ENCODE measurements at regions not wholly inside any gene's neighbourhood (a gene's known extent, or its start where the extent isn't known, plus 50 kb on each side); places are given as distances from the start of the nearest gene placed in this dataset.

DNA sequence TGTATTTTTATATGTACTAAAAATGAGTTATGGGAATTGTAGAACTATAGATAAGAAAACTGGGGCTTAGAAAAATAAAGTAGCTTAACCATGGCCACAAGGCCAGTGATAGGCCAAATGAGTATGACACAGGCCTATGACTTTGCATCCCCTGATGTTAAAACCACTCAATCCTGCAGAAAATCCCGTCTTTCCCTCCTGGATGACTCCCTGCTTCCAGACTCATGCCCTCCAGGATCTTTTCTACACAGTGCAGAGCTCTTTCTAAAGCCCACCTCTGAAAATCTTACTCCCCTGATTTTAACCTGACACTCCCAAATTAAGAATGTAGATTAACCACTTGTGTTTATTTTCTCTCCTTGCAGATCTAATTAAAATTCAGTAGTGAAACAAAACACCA lies 489.2 kb upstream of the LRRN3 start:
- Histone ChIP-seq H3K4me1 (replicated peaks) (no peaks in the 10 kb centered on the region), H3K9me3 (no peaks in the 10 kb centered on the region), H3K27ac (no peak overlapping the region), H3K4me3 (no peak overlapping the region), H3K36me3 (no peaks in the 10 kb centered on the region), H3K27me3 (replicated peaks; ENCODE audit: insufficient read depth) (no peaks in the 10 kb centered on the region)
- TF ChIP-seq POLR2A (IDR thresholded peaks at IDR 0.05), result no peak
- no peak for DNase-seq (ENCODE audit: low spot score)
- intact Hi-C loops (cut with DNase I), result no loop called here
- WGBS, result 89% methylated on average over 1 of the region's 1 CpG

DNA sequence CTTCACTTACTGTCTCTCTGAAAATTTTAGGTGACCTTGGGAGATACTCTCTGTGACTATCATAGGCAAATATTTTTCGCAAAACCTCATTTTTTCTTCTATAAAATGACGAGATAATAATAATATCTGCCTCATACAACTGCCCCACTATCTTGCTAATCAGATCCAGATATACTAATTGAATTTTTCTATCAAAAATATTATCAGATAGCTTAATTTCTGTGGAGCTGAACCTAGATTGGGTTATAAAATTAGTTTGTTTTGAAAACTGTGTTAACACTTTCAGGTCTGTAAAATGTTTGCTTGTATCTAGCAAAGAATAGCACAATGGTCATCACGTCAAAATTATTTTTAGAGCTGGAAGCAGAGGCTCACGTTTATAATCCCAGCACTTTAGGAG lies 486.7 kb upstream of the LRRN3 start:
- 95% methylated on average over 4 of the region's 4 CpGs for WGBS
- intact Hi-C loops (cut with DNase I), result no loop called here
- no peak overlapping the region for H3K4me3 ChIP-seq
- no peak overlapping the region for H3K27ac ChIP-seq
- H3K4me1 ChIP-seq (replicated peaks), result no peaks in the 10 kb centered on the region
- TF ChIP-seq POLR2A (IDR thresholded peaks at IDR 0.05) (no peak), POLR2AphosphoS5 (IDR thresholded peaks at IDR 0.05) (no peak)
- TF ChIP-seq, protein P1, sequence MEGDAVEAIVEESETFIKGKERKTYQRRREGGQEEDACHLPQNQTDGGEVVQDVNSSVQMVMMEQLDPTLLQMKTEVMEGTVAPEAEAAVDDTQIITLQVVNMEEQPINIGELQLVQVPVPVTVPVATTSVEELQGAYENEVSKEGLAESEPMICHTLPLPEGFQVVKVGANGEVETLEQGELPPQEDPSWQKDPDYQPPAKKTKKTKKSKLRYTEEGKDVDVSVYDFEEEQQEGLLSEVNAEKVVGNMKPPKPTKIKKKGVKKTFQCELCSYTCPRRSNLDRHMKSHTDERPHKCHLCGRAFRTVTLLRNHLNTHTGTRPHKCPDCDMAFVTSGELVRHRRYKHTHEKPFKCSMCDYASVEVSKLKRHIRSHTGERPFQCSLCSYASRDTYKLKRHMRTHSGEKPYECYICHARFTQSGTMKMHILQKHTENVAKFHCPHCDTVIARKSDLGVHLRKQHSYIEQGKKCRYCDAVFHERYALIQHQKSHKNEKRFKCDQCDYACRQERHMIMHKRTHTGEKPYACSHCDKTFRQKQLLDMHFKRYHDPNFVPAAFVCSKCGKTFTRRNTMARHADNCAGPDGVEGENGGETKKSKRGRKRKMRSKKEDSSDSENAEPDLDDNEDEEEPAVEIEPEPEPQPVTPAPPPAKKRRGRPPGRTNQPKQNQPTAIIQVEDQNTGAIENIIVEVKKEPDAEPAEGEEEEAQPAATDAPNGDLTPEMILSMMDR (IDR thresholded peaks at IDR 0.05), result no peak
- no peak for DNase-seq (ENCODE audit: low spot score)
- no peaks in the 10 kb centered on the region for H3K36me3 ChIP-seq
- H3K9me3 ChIP-seq, result no peaks in the 10 kb centered on the region
- H3K27me3 ChIP-seq (replicated peaks; ENCODE audit: insufficient read depth), result no peaks in the 10 kb centered on the region

DNA sequence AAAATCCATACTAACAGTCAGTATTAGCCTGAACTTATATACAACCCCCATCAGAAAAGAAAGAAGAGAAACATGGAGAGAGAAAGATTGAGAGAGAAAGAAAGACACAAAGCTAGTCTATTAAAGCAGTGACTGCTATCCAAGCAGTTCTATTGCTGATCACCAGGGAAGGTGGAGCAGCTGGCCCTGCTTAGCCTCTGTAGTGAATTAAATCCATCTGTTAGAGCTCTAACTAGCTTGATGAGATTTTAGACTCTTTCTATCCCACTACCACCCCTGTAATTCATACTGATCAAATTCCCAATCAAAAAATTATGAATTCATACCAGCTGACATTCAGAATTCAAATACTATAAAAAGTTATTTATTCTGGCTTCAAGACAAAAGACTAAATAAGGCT lies 486.0 kb upstream of the LRRN3 start:
- H3K27me3 ChIP-seq (replicated peaks; ENCODE audit: insufficient read depth), result no peaks in the 10 kb centered on the region
- no peaks in the 10 kb centered on the region for H3K9me3 ChIP-seq
- no peak for DNase-seq (ENCODE audit: low spot score)
- intact Hi-C loops (cut with DNase I), result no loop called here
- no peaks in the 10 kb centered on the region for H3K4me1 ChIP-seq (replicated peaks)
- TF ChIP-seq POLR2A (IDR thresholded peaks at IDR 0.05), result no peak
- no peak for TF ChIP-seq POLR2AphosphoS5 (IDR thresholded peaks at IDR 0.05)
- TF ChIP-seq, protein P1 (IDR thresholded peaks at IDR 0.05), result no peak
- H3K36me3 ChIP-seq, result no peaks in the 10 kb centered on the region
- no peak overlapping the region for H3K4me3 ChIP-seq
- no peak overlapping the region for H3K27ac ChIP-seq

DNA sequence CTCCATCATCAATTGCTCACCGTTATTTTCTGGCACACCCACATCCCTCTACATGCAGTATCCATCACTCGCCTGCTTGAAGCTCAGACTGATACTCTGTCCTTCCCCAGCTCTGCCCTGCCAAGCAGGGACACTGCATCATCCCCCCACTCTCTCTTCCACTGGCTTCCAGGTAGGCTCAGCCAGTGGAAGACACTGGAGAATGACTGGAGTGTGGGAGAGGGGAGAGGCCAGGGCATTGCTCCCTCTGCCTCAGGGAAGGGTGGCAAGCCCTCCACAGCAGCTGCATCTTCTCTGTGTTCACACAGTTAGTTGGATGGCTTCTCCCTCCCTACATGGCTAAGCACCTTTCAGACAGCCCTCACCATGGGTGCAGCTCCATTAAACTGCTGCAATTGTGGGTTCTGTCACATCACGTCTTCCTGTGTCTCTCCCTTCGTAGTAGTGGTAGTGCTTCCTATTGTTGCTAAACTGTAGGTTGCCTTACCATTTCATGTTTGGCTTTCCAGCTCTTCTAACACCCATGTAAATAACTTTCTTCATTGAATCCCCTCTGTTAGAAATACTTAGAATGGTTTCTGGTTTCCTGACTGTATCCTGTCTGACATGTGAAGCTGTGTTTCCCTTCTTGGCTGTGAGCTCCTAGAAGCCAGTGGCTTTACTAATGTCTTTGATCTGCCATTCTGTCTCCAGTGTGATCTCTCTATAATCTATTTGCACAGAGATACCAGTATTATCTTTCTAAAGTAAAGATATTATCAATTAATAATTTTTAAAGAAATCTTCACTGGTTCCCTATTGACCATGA lies 483.7 kb upstream of the LRRN3 start:
- Histone ChIP-seq H3K4me1 (replicated peaks) (no peaks in the 10 kb centered on the region), H3K27ac (no peak overlapping the region), H3K36me3 (no peaks in the 10 kb centered on the region), H3K4me3 (no peak overlapping the region), H3K9me3 (no peaks in the 10 kb centered on the region), H3K27me3 (replicated peaks; ENCODE audit: insufficient read depth) (no peaks in the 10 kb centered on the region)
- no peak for DNase-seq (ENCODE audit: low spot score)
- intact Hi-C loops (cut with DNase I), result no loop called here
- WGBS, result 92% methylated on average over 4 of the region's 4 CpGs
- TF ChIP-seq POLR2AphosphoS5 (IDR thresholded peaks at IDR 0.05), result no peak
- no peak for TF ChIP-seq POLR2A (IDR thresholded peaks at IDR 0.05)
- TF ChIP-seq, protein P1 (IDR thresholded peaks at IDR 0.05), result no peak

DNA sequence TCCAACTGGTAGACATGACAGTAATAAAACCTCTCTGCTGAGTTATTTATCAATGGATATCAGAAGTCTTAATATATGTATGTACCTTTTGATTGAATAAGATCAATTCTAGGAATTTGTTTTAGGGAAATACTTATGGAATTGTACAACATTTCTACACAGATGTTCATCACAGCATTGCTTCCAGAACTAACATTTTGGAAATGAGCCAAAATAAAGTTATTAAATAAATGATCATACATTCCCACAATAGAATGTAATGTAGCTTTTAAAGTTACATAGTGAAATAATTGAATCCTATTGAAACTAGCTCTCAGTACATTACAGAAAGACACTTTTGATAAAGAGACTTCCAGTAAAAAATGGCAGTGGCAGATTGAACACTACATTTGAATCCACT lies 481.6 kb upstream of the LRRN3 start:
- no peak overlapping the region for H3K4me3 ChIP-seq
- no peaks in the 10 kb centered on the region for H3K36me3 ChIP-seq
- no peaks in the 10 kb centered on the region for H3K9me3 ChIP-seq
- TF ChIP-seq POLR2AphosphoS5 (IDR thresholded peaks at IDR 0.05), result no peak
- TF ChIP-seq, protein P1 (IDR thresholded peaks at IDR 0.05), result no peak
- TF ChIP-seq POLR2A (IDR thresholded peaks at IDR 0.05), result no peak
- DNase-seq (ENCODE audit: low spot score), result no peak
- H3K4me1 ChIP-seq (replicated peaks), result no peaks in the 10 kb centered on the region
- H3K27ac ChIP-seq, result no peak overlapping the region
- no peaks in the 10 kb centered on the region for H3K27me3 ChIP-seq (replicated peaks; ENCODE audit: insufficient read depth)
- intact Hi-C loops (cut with DNase I), result no loop called here
